Keratinocyte (primary cell): ENCODE measurements at regions not wholly inside any gene's neighbourhood (a gene's known extent, or its start where the extent isn't known, plus 50 kb on each side); places are given as distances from the start of the nearest gene placed in this dataset.

Experiments used
- DNase-seq: peaks from one replicate; pipeline ENCODE4 v3.0.0-alpha.2; 2011; ENCODE audit warnings: low read depth, missing footprints, low spot score
- FAIRE-seq: peaks from 2 replicates; lab custom pipeline; 2011; peaks lifted over from hg19 to GRCh38; lab: Jason Lieb, UNC
- H2AFZ ChIP-seq: 2 replicates; pipeline ENCODE4 v1.6.0; 2012; ENCODE audit warnings: low read length, control low read depth, inconsistent platforms; ENCODE audit not compliant: control insufficient read depth
- H3K27ac ChIP-seq: 2 replicates; pipeline ENCODE4 v1.5.1; 2011; ENCODE audit warnings: low read length; ENCODE audit not compliant: control insufficient read depth, insufficient read depth
- H3K27me3 ChIP-seq: 3 replicates; pipeline ENCODE4 v1.6.0; 2011; ENCODE audit warnings: low read length; ENCODE audit not compliant: control insufficient read depth, insufficient read depth; ENCODE audit errors: extremely low read depth
- H3K36me3 ChIP-seq, 2 experiments: 2 replicates in 1 of 2; 3 replicates in 1 of 2; pipeline ENCODE4 v1.5.1; 2011; ENCODE audit warnings: low read length in 2 of 2, mild to moderate bottlenecking in 1 of 2; ENCODE audit not compliant: control insufficient read depth in 2 of 2, insufficient read depth in 2 of 2; ENCODE audit errors: extremely low read depth in 1 of 2
- H3K4me1 ChIP-seq: 3 replicates; pipeline ENCODE4 v1.5.1; 2011; ENCODE audit warnings: low read length; ENCODE audit not compliant: control insufficient read depth, insufficient read depth; ENCODE audit errors: extremely low read depth
- H3K4me2 ChIP-seq: 3 replicates; pipeline ENCODE4 v1.6.0; 2011; ENCODE audit warnings: low read depth, low read length; ENCODE audit not compliant: control insufficient read depth, insufficient read depth; ENCODE audit errors: extremely low read depth
- H3K4me3 ChIP-seq, 3 experiments: fragments of 200-600 bp in 1 of 3; sonication (generic) in 1 of 3; 2 replicates in 2 of 3; 3 replicates in 1 of 3; pipeline ENCODE4 v1.5.1; 2011 to 2016; ENCODE audit warnings: low read length in 3 of 3, mild to moderate bottlenecking in 3 of 3, control low read depth in 2 of 3, inconsistent platforms in 1 of 3, low read depth in 1 of 3, mixed read lengths in 1 of 3, mixed run types in 1 of 3, moderate library complexity in 1 of 3; ENCODE audit not compliant: control insufficient read depth in 2 of 3, insufficient read depth in 2 of 3; ENCODE audit errors: extremely low read depth in 1 of 3
- H3K79me2 ChIP-seq: 2 replicates; pipeline ENCODE4 v1.6.0; 2012; ENCODE audit warnings: low read length; ENCODE audit not compliant: control insufficient read depth, insufficient read depth
- H3K9ac ChIP-seq: 3 replicates; pipeline ENCODE4 v1.6.0; 2011; ENCODE audit warnings: low read length; ENCODE audit not compliant: control insufficient read depth, insufficient read depth; ENCODE audit errors: extremely low read depth
- H3K9me1 ChIP-seq: 3 replicates; pipeline ENCODE4 v1.6.0; 2011; ENCODE audit warnings: low read length; ENCODE audit not compliant: control insufficient read depth, insufficient read depth; ENCODE audit errors: extremely low read depth
- H3K9me3 ChIP-seq: 2 replicates; pipeline ENCODE4 v1.5.1; 2012; ENCODE audit warnings: low read depth, low read length; ENCODE audit not compliant: control insufficient read depth
- H4K20me1 ChIP-seq: 3 replicates; pipeline ENCODE4 v1.6.0; 2011; ENCODE audit warnings: low read length; ENCODE audit not compliant: control insufficient read depth, insufficient read depth; ENCODE audit errors: extremely low read depth
- CTCF ChIP-seq, 3 experiments: IDR thresholded peaks in 1 of 3; conservative IDR thresholded peaks in 1 of 3; optimal IDR thresholded peaks in 1 of 3; 2 replicates in 2 of 3; 3 replicates in 1 of 3; pipeline versions ENCODE3 to v1.5.1; 2011; ENCODE audit warnings: low read length in 3 of 3, mild to moderate bottlenecking in 3 of 3, moderate library complexity in 2 of 3, control low read depth in 1 of 3, inconsistent platforms in 1 of 3; ENCODE audit not compliant: insufficient read depth in 2 of 3; ENCODE audit errors: extremely low read depth in 1 of 3
- EZH2 ChIP-seq: IDR thresholded peaks from one replicate; pipeline ENCODE4 v1.6.1; 2012; ENCODE audit warnings: inconsistent platforms, mild to moderate bottlenecking, low read length, moderate library complexity
- dilution Hi-C: fragments of 300-500 bp; cut with MboI; formaldehyde crosslinking; loops from one replicate; pipeline ENCODE4 v1.7.0; 2020; ENCODE audit warnings: low sequenced_read_pairs; ENCODE audit not compliant: extremely low pct_ligation_motif_present

- Histone ChIP-seq H3K36me3 (no peaks in the 10 kb centered on the region), H3K9me1 (no peaks in the 10 kb centered on the region), H3K27me3 (no peaks in the 10 kb centered on the region), H3K79me2 (no peaks in the 10 kb centered on the region), H3K4me1 (peaks cover 27% of the 10 kb centered on the region), H2AFZ (no peak overlapping the region), H4K20me1 (no peaks in the 10 kb centered on the region), H3K4me2 (no peak overlapping the region), H3K9ac (no peak overlapping the region), H3K9me3 (no peaks in the 10 kb centered on the region), H3K27ac (no peak overlapping the region), H3K4me3 (no peak overlapping the region)
- TF ChIP-seq EZH2 (no peak), CTCF (optimal IDR thresholded peaks at IDR 0.05 in 1 of 3, IDR thresholded peaks at IDR 0.05 in 1 of 3, conservative IDR thresholded peaks at IDR 0.05 in 1 of 3; ENCODE audit: extremely low read depth in 1 of 3, insufficient read depth in 2 of 3, low read length in 3 of 3) (no peak)
- DNase-seq (no peak), FAIRE-seq (no peak)
- dilution Hi-C loops: no loop called here
Measured at GRCh38 chr7:114822844-114823243, 99.0 kb upstream of the MDFIC start.

- Histone ChIP-seq H3K9me3 (no peaks in the 10 kb centered on the region), H3K36me3 (no peaks in the 10 kb centered on the region), H3K9me1 (no peaks in the 10 kb centered on the region), H3K4me1 (peaks cover 24% of the 10 kb centered on the region), H3K27ac (no peak overlapping the region), H3K9ac (no peak overlapping the region), H4K20me1 (no peaks in the 10 kb centered on the region), H3K79me2 (no peaks in the 10 kb centered on the region), H3K4me2 (peak overlapping the region; percentile 20), H2AFZ (peak overlapping the region; percentile 57), H3K4me3 (no peak overlapping the region), H3K27me3 (no peaks in the 10 kb centered on the region)
- DNase-seq (peak; percentile 45), FAIRE-seq (peak; percentile 66)
- no peak for TF ChIP-seq CTCF (optimal IDR thresholded peaks at IDR 0.05 in 1 of 3, IDR thresholded peaks at IDR 0.05 in 1 of 3, conservative IDR thresholded peaks at IDR 0.05 in 1 of 3; ENCODE audit: extremely low read depth in 1 of 3, insufficient read depth in 2 of 3, low read length in 3 of 3)
- TF ChIP-seq EZH2: no peak
- dilution Hi-C loops: no loop called here
Measured at GRCh38 chr7:114823290-114823689, 98.6 kb upstream of the MDFIC start.
